ENCODE measurements at regions not wholly inside any gene's neighbourhood (a gene's known extent, or its start where the extent isn't known, plus 50 kb on each side); places are given as distances from the start of the nearest gene placed in this dataset.
"Not testable (repeated sequence)": the region's sequence is repeated elsewhere in the genome, so short reads cannot be mapped to it uniquely, and the experiment has no call there.

DNA sequence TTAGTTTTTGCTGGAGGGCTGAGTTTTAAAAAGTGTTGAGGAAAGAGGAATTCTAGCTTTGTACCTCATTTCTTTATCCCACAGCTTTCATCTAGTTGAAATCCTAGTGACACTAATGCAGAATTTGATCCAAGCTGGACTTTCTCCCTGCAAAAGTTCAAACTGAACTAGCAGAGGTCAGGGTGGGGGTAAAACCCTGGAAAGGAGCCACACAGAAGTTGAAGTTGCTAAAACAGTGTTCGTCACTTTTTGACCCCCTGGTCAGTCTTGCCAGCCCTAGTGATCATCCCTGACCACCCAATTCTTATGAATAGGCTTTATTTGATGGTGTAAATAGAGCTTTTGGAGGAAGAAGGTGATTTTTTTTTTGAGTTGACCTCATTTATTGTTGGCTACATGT lies 390.4 kb downstream of the TMEM38B start:
- H3K4me3 ChIP-seq (ENCODE audit: low read length), result no peak overlapping the region
- no peak for DNase-seq (ENCODE audit: low read depth)
- no peak for TF ChIP-seq CTCF (conservative IDR thresholded peaks at IDR 0.05; ENCODE audit: low read depth, low read length)

- no peak overlapping the region for H3K4me3 ChIP-seq (ENCODE audit: low read length)
- no peak for DNase-seq (ENCODE audit: low read depth)
- TF ChIP-seq CTCF (conservative IDR thresholded peaks at IDR 0.05; ENCODE audit: low read depth, low read length), result no peak
Observed at GRCh38 chr9:106085479-106085878, 391.1 kb downstream of the TMEM38B start.

GRCh38 chr9:106092083-106092482 lies 397.7 kb downstream of the TMEM38B start:
- no peak for DNase-seq (ENCODE audit: low read depth)
- no peak overlapping the region for H3K4me3 ChIP-seq (ENCODE audit: low read length)
- no peak for TF ChIP-seq CTCF (conservative IDR thresholded peaks at IDR 0.05; ENCODE audit: low read depth, low read length)

DNA sequence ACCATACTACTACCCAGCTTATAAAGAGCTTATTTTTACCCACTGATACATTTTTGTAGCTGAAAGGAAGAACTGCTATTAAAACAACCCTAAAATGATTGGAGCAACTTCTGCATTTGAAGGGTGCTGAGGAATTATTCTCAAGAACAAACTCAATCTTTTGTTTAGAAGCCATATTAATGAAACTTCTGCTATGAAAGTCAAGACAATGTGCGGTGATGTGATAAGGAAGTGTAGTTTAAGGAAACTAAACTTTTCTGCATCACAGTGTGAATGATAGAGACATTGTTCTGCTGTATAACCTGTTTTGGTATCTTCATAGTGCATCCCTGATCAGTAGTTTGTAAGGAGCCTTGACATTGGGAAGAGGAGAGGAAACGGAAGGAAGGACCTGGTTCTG lies 408.5 kb downstream of the TMEM38B start:
- TF ChIP-seq CTCF (conservative IDR thresholded peaks at IDR 0.05; ENCODE audit: low read depth, low read length), result no peak
- H3K4me3 ChIP-seq (ENCODE audit: low read length), result no peak overlapping the region

DNA sequence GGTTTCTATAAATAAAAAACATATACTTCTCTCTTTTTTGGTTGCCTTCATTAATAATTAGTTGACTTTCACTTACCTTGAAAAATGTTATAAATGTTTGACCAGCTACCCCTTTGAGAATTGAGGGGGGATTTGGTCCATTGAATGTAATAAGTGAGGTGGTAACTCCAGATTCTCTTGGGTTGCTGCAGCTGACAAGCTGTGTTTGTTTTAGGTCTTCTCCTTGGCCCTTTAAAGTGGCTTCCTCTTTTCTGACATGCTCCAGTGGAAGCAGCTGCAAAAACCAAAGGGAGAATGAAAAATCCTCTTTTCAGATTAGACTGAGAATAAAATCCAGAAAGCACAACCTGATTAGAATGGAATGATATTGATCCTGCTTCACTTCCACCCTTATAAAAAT lies 410.5 kb downstream of the TMEM38B start:
- no peak for DNase-seq (ENCODE audit: low read depth)
- TF ChIP-seq CTCF (conservative IDR thresholded peaks at IDR 0.05; ENCODE audit: low read depth, low read length), result no peak
- no peak overlapping the region for H3K4me3 ChIP-seq (ENCODE audit: low read length)

More for the DNA sequence above, 408.5 kb downstream of the TMEM38B start:
- no peak for DNase-seq (ENCODE audit: low read depth)

DNA sequence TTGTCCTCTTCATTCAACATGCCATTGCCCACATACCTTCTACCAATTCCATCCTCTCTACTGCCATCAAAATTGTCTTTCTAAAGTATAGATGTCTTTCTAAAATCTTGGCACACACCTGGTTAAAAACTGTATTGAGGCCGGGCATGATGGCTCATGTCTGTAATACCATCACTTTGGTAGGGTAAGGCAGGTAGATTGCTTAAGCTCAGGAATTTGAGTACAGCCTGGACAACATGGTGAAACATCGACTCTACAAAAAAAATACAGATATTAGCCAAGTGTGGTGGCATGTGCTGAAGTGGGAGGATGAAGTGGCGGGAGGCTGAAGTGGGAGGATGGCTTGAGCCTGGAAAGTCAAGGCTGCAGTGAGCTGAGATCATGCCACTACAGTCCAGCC lies 412.1 kb downstream of the TMEM38B start:
- no peak for DNase-seq (ENCODE audit: low read depth)
- H3K4me3 ChIP-seq (ENCODE audit: low read length), result no peak overlapping the region
- TF ChIP-seq CTCF (conservative IDR thresholded peaks at IDR 0.05; ENCODE audit: low read depth, low read length), result no peak

DNA sequence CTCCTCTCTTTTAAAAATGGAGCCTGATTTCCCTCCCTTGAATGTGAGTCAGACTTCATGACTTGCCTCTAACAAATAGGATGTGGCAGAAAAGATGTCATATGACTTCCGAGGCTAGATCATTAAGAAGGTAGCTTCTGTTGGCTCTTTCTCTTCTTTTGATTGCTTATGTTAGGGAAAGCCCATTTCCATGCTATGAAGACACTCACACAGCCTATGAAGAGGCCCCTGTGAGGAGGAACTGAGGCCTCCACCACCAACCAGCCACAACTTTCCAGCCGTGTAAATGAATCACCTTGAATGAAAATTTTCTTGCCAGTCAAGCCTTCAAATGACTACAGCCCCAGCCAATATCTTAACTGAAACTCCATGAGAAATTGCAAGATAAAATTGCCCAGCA lies 413.4 kb downstream of the TMEM38B start:
- H3K4me3 ChIP-seq (ENCODE audit: low read length), result no peak overlapping the region
- no peak for TF ChIP-seq CTCF (conservative IDR thresholded peaks at IDR 0.05; ENCODE audit: low read depth, low read length)
- DNase-seq (ENCODE audit: low read depth), result no peak

DNA sequence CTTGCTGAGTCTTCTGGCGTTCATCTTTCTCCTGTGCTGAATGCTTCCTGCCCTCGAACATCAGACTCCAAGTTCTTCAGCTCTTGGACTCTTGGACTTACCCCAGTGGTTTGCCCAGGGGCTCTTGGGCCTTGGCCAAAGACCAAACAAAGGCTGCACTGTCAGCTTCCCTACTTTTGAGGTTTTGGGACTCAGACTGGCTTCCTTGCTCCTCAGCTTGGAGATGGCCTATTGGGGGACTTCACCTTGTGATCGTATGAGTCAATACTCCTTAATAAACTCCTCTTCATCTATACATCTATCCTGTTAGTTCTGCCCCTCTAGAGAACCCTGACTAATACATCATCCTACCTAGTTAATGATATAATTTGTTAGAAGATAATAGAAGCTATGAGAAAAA lies 415.4 kb downstream of the TMEM38B start:
- not testable (repeated sequence) for H3K4me3 ChIP-seq (ENCODE audit: low read length)

More for the DNA sequence above, 415.4 kb downstream of the TMEM38B start:
- DNase-seq (ENCODE audit: low read depth), result not testable (repeated sequence)
